ENCODE measurements at regions not wholly inside any gene's neighbourhood (a gene's known extent, or its start where the extent isn't known, plus 50 kb on each side); places are given as distances from the start of the nearest gene placed in this dataset.

DNA sequence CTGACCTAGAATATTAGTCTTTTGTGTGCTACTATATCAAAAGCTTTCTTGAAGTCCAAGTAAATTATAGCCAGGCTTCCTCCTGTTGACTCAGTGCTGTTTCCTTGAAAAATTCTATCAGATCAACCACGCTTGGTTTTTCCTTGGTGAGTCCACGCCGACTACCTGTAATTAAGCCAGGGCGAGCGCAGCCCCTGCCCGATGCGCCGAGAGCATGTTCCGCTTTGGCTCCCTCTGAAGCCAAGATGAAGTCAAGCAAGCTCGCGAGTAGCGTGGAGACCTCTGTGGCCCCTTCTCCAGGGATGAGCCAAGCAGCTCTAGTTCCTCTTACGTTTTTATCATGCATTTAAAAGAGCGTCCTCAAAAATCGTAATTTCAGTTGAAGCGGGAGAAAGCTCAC is 641.2 kb downstream of the CDH26 start:
- DNase-seq = no peak

DNA sequence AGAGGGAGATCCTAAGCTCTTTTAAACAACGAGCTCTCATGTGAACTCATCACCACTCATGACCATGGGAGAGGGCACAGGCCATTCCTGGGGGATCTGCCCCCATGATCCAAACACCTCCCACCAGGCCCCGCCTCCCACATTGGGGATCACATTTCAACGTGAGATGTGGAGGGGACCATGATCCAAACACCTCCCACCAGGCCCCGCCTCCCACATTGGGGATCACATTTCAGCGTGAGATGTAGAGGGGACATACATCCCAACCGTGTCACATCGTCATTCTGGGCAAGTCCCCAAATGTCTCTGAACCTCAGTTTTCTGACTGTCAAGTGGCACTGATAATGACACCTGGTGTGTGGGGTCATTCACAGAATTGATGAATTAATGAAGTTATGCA is 641.8 kb downstream of the CDH26 start:
- no peak for DNase-seq

GRCh38 chr20:60624066-60624465 is 628.0 kb upstream of the CDH4 start:
- no peak for DNase-seq

- DNase-seq = no peak
Measured at GRCh38 chr20:60627751-60628565, 624.1 kb upstream of the CDH4 start.

GRCh38 chr20:60628749-60629148 is 623.3 kb upstream of the CDH4 start:
- DNase-seq = no peak

- DNase-seq = no peak
Measured at GRCh38 chr20:60629206-60629605, 622.9 kb upstream of the CDH4 start.

- no peak for DNase-seq
Measured at GRCh38 chr20:60630609-60631008, 621.5 kb upstream of the CDH4 start.

DNA sequence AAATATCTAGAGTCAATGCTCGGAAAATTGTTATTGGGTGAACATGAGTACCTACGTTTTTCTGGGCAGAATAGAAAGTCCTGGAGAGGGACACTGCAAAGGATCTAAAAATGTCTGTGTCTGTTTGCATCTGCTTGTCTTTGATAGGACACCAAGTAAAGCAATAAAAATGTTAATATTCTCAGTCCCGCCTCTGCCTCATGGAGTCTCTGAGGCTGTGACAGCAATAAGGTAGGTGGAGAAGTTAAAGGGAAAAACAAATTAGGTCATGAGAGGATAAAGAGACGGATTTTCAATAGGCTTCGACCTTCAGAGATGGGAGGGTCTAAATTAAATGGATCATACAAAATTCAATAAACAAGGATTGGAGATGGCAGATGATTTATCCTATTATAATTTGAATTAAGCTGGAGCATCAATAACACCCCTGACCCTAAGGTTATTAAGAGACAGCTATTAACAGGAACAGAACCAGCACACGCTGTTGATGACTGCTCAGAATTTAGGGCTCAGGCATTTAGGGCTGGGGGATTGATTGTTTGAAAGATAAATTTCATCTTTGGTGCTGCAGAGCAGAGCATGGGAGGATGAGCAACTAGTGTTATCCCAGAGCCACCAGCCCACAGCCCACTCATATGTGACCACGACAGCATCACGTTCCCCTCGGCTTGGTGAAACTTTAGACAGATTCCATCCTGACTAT is 620.3 kb upstream of the CDH4 start:
- DNase-seq = no peak

DNA sequence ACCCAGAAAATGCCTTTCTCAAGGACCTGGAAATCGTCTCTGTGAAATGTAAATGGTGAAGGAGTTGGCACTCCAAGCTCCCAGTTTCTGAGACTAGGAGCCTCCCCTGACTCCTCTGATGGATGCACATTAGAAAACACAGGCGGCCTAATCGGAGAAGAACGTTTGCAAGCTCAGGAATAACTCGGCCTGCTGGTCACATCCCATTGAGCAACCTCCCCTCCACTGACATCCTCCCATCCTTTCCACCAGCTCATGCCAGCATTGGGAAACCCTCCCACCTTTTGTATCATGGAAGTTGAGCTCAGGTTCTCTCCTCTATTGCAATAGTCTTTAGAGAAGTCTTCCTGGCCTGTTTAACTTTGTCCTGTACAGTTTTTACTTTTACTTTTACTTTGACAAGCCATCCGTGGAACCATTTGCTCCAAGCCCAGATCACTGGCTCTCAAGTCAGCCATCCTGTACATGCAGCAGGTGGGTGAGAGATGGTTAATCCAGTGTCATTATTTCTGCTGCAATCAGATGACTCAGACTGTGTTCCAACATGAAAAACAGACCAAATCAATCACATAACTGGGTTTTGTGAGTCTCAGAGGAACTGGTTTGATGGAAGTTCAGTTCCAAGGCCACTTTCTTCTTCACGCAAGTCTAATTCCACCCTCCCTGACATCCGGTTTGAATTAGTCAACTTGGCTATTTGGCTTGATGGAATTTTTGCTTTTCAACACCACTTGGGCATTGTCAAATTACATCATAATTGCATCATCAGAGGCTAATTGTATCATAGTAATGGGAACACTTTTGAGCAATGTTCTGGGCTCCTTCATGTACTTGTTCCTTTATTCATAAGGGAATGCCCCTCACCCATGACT is 619.4 kb upstream of the CDH4 start:
- no peak for DNase-seq

GRCh38 chr20:60634491-60635172 is 617.4 kb upstream of the CDH4 start:
- DNase-seq = no peak

- no peak for DNase-seq
Measured at GRCh38 chr20:60636417-60636816, 615.6 kb upstream of the CDH4 start.

GRCh38 chr20:60637801-60638200 is 614.3 kb upstream of the CDH4 start:
- DNase-seq = no peak

GRCh38 chr20:60638430-60639098 is 613.5 kb upstream of the CDH4 start:
- no peak for DNase-seq

GRCh38 chr20:60641879-60642447 is 610.1 kb upstream of the CDH4 start:
- DNase-seq = no peak

DNA sequence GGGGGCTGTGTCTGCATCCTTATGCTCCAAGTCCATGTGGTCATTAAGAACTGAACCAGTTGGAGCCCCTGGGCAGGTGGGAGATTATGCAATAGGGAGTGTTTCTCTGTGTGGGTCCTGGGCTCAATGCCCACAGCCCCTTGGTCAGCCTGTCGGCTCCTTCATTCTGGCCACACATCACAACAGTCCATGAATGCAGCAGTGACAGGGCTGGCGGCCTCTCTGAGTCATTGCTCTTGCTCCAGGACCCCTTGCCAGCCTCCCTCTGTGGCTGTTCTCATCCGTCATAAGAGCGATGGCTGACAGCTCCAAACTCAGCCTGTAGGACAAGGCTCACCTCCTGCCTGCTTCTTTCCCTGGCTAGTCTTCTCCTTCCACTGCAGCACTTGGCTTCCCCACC is 609.5 kb upstream of the CDH4 start:
- no peak for DNase-seq

DNA sequence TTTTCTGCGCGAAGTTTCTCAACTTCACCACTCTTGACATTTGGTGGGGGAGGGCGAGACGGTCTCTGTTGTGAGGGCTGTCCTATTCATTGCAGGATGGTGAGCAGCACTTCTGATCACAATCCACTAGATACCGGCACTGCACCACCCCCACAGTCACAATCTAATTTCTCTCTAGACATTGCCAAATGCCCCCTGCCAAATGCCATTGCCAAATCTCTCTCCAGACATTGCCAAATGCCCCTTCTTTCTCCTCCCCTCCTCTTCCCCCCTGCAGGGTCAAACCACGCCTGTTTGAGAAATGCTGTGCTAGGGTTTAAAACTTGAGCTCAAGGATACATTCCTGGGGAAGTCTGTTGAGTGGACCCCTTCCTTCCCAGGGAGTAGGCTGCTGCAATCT is 603.5 kb upstream of the CDH4 start:
- no peak for DNase-seq

GRCh38 chr20:60649541-60649940 is 602.5 kb upstream of the CDH4 start:
- DNase-seq = no peak

GRCh38 chr20:60650087-60650486 is 602.0 kb upstream of the CDH4 start:
- DNase-seq = no peak

DNA sequence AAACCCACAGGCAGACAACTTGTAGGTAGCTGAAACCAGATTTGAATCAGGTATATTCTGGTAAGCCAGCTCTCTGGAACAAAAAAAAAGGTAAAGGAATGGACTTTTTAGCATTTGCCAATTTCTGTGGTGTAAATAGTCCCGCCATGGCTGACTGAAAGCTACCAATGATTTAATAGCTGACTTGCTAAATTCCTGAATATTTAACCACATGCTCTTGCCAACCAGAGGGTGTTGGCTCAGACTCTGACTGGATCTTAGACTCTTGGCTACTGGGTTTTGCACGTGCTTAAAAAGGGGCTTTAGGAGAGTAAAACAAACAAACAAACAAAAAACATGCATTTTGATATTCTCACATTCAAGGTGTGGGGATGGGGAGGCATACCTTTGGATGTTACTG is 600.0 kb upstream of the CDH4 start:
- no peak for DNase-seq

GRCh38 chr20:60652615-60653014 is 599.4 kb upstream of the CDH4 start:
- no peak for DNase-seq

- DNase-seq = no peak
Measured at GRCh38 chr20:60653111-60653845, 598.8 kb upstream of the CDH4 start.
